SK-N-SH (cell line): ENCODE measurements at regions not wholly inside any gene's neighbourhood (a gene's known extent, or its start where the extent isn't known, plus 50 kb on each side); places are given as distances from the start of the nearest gene placed in this dataset.

Experiments
- CTCF ChIA-PET: fragments of 300-600, 350-600 bp; formaldehyde crosslinking; extraction: SDS; loops from one replicate; lab custom pipeline; 2021; lab: Yijun Ruan, JAX
- POLR2A ChIA-PET: fragments of 350-600 bp; sonication (Branson Sonifier 250); formaldehyde crosslinking; extraction: SDS; loops from one replicate; lab custom pipeline; 2020; ENCODE audit warnings: antibody characterized with exemption, inconsistent platforms; lab: Yijun Ruan, JAX
- DNase-seq: peaks from one replicate; pipeline ENCODE4 v3.0.0; 2012
- H2AFZ ChIP-seq: fragments of 200-600 bp; sonication (generic); 2 replicates; pipeline ENCODE4 v1.8.1; 2016; ENCODE audit warnings: antibody characterized with exemption, mild to moderate bottlenecking, low read depth
- H3F3A ChIP-seq: fragments of 200-600 bp; sonication (generic); replicated peaks from 2 replicates; pipeline ENCODE3; 2016; ENCODE audit warnings: antibody characterized with exemption, mild to moderate bottlenecking; ENCODE audit not compliant: insufficient read depth
- H3K27ac ChIP-seq, 2 experiments: fragments of 200-500 bp in 1 of 2; fragments of 200-600 bp in 1 of 2; sonication (Bioruptor generic) in 1 of 2; sonication (generic), shearing (Covaris generic) in 1 of 2; 2 replicates each; pipeline versions ENCODE4 v1.5.1 to v1.6.1; 2014 to 2016; ENCODE audit warnings: low read depth in 2 of 2, inconsistent platforms in 1 of 2, low read length in 1 of 2, mild to moderate bottlenecking in 1 of 2, mixed read lengths in 1 of 2
- H3K27me3 ChIP-seq: fragments of 200-600 bp; sonication (generic), shearing (Covaris generic); 2 replicates; pipeline ENCODE4 v1.6.1; 2016; ENCODE audit warnings: mixed run types; ENCODE audit not compliant: insufficient read depth
- H3K36me3 ChIP-seq, 2 experiments: fragments of 200-500 bp in 1 of 2; fragments of 200-600 bp in 1 of 2; sonication (Bioruptor generic) in 1 of 2; sonication (generic) in 1 of 2; replicated peaks in 1 of 2; 2 replicates each; pipeline versions ENCODE3 to v1.5.1; 2014 to 2016; ENCODE audit warnings: low read length in 1 of 2, mild to moderate bottlenecking in 1 of 2; ENCODE audit not compliant: insufficient read depth in 2 of 2, control insufficient read depth in 1 of 2
- H3K4me1 ChIP-seq, 2 experiments: fragments of 200-500 bp in 1 of 2; fragments of 200-600 bp in 1 of 2; sonication (Bioruptor generic) in 1 of 2; sonication (generic), shearing (Covaris generic) in 1 of 2; 2 replicates each; pipeline versions ENCODE4 v1.5.1 to v1.6.1; 2014 to 2016; ENCODE audit warnings: low read depth in 1 of 2, low read length in 1 of 2, mixed run types in 1 of 2; ENCODE audit not compliant: insufficient read depth in 2 of 2, control insufficient read depth in 1 of 2
- H3K4me2 ChIP-seq: fragments of 200-600 bp; sonication (generic), shearing (Covaris generic); 2 replicates; pipeline ENCODE4 v1.6.1; 2017; ENCODE audit warnings: mixed run types
- H3K4me3 ChIP-seq, 2 experiments: fragments of 200-500 bp in 1 of 2; fragments of 200-600 bp in 1 of 2; sonication (Bioruptor generic) in 1 of 2; sonication (generic), shearing (Covaris generic) in 1 of 2; 2 replicates each; pipeline versions ENCODE4 v1.5.1 to v1.8.1; 2014 to 2016; ENCODE audit warnings: low read depth in 2 of 2, inconsistent platforms in 1 of 2, low read length in 1 of 2, mild to moderate bottlenecking in 1 of 2, mixed read lengths in 1 of 2, moderate library complexity in 1 of 2
- H3K79me2 ChIP-seq: fragments of 200-600 bp; sonication (generic); 2 replicates; pipeline ENCODE4 v1.8.1; 2017; ENCODE audit warnings: mild to moderate bottlenecking; ENCODE audit not compliant: insufficient read depth
- H3K9ac ChIP-seq: fragments of 200-600 bp; sonication (generic); 2 replicates; pipeline ENCODE4 v1.6.1; 2017; ENCODE audit warnings: mixed run types
- H3K9me2 ChIP-seq: fragments of 200-600 bp; sonication (generic); 2 replicates; pipeline ENCODE4 v1.6.1; 2017; ENCODE audit warnings: mixed run types
- H3K9me3 ChIP-seq: fragments of 200-600 bp; sonication (generic); 2 replicates; pipeline ENCODE4 v1.6.1; 2017; ENCODE audit warnings: mixed run types, mild to moderate bottlenecking, moderate library complexity
- H4K20me1 ChIP-seq: fragments of 200-600 bp; sonication (generic); 2 replicates; pipeline ENCODE4 v1.6.1; 2017; ENCODE audit warnings: mild to moderate bottlenecking, mixed run types; ENCODE audit not compliant: insufficient read depth
- CHD2 ChIP-seq: fragments of 150-350 bp; IDR thresholded peaks from 2 replicates; pipeline ENCODE4 v1.6.1; 2018; ENCODE audit warnings: low read length; ENCODE audit not compliant: partially characterized antibody
- ELF1 ChIP-seq: IDR thresholded peaks from 2 replicates; pipeline ENCODE4 v1.4.0; 2012
- EZH2phosphoT487 ChIP-seq: fragments of 200-600 bp; sonication (generic); IDR thresholded peaks from 2 replicates; pipeline ENCODE4 v1.6.1; 2017; ENCODE audit warnings: low read depth, mixed run types, mild to moderate bottlenecking, antibody characterized with exemption, moderate library complexity, borderline replicate concordance
- FOXM1 ChIP-seq: IDR thresholded peaks from 2 replicates; pipeline ENCODE4 v1.4.0; 2012; ENCODE audit warnings: low read depth, mild to moderate bottlenecking
- MEF2A ChIP-seq: IDR thresholded peaks from 2 replicates; pipeline ENCODE4 v1.4.0; 2012; ENCODE audit warnings: low read depth, borderline replicate concordance
- MXI1 ChIP-seq: IDR thresholded peaks from 2 replicates; pipeline ENCODE4 v1.6.1; 2012; ENCODE audit warnings: mild to moderate bottlenecking, low read depth, low read length, improper control_type of control experiment
- NFIC ChIP-seq: IDR thresholded peaks from 2 replicates; pipeline ENCODE4 v1.4.0; 2012; ENCODE audit warnings: borderline replicate concordance
- RAD21 ChIP-seq: IDR thresholded peaks from 2 replicates; pipeline ENCODE4 v1.6.1; 2012; ENCODE audit warnings: mild to moderate bottlenecking, low read length
- RCOR1 ChIP-seq: fragments of 150-350 bp; IDR thresholded peaks from 2 replicates; pipeline ENCODE4 v1.6.1; 2017; ENCODE audit warnings: antibody characterized with exemption, low read length
- REST ChIP-seq: IDR thresholded peaks from 2 replicates; pipeline ENCODE4 v1.6.1; 2012; ENCODE audit warnings: mild to moderate bottlenecking, low read depth, low read length, moderate library complexity
- SIN3A ChIP-seq: IDR thresholded peaks from 2 replicates; pipeline ENCODE4 v1.6.1; 2012; ENCODE audit warnings: low read depth, mild to moderate bottlenecking, low read length, moderate library complexity, borderline replicate concordance
- SMC3 ChIP-seq: IDR thresholded peaks from 2 replicates; pipeline ENCODE4 v1.6.1; 2012; ENCODE audit warnings: low read depth, low read length, improper control_type of control experiment
- TAF1 ChIP-seq: IDR thresholded peaks from 2 replicates; pipeline ENCODE4 v1.6.1; 2012; ENCODE audit warnings: low read depth, mild to moderate bottlenecking, low read length, moderate library complexity, borderline replicate concordance
- TEAD4 ChIP-seq: IDR thresholded peaks from 2 replicates; pipeline ENCODE4 v1.4.0; 2012; ENCODE audit warnings: mild to moderate bottlenecking, borderline replicate concordance; ENCODE audit not compliant: insufficient read depth
- YY1 ChIP-seq: IDR thresholded peaks from 2 replicates; pipeline ENCODE4 v1.4.0; 2012; ENCODE audit warnings: low read depth, mild to moderate bottlenecking
- WGBS: methylation state at CpG from one replicate; pipeline ENCODE4 v1.1.6; 2017; ENCODE audit warnings: low lambda C conversion rate; 5-methylcytosine and 5-hydroxymethylcytosine counted together
- TF ChIP-seq, protein P1 (sequence below): fragments of 150-350 bp; IDR thresholded peaks from 2 replicates; pipeline ENCODE4 v1.6.1; 2016; ENCODE audit warnings: mild to moderate bottlenecking, low read depth, low read length
- TF ChIP-seq, protein P2 (sequence below): fragments of 200-600 bp; sonication (generic); IDR thresholded peaks from 2 replicates; pipeline ENCODE4 v1.6.1; 2017; ENCODE audit warnings: antibody characterized with exemption, mild to moderate bottlenecking, moderate library complexity
- TF ChIP-seq, protein P3 (sequence below): IDR thresholded peaks from 2 replicates; pipeline ENCODE4 v1.4.0; 2012; ENCODE audit warnings: low read depth
- TF ChIP-seq, protein P4 (sequence below): IDR thresholded peaks from 2 replicates; pipeline ENCODE4; 2012

DNA sequence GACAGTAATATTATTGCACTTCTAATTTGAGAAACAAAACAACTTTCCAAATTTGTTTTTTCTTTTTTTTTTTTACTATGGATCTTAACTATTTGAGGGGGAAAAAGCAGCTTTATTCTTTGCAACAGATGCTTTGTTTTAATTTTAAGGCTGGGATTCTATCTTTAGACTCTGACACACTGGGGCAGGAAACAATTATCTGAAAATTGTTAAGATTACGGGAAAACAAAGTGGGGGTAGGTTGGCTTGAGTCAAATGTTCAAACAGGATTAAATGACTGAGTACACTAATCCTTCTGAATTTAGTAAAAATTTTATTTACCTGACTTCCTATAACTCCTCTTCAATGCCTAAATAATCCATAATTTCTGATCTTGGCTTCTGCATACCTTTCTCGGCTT is 543.2 kb downstream of the SLITRK6 start:
- POLR2A ChIA-PET: no interaction called here

DNA sequence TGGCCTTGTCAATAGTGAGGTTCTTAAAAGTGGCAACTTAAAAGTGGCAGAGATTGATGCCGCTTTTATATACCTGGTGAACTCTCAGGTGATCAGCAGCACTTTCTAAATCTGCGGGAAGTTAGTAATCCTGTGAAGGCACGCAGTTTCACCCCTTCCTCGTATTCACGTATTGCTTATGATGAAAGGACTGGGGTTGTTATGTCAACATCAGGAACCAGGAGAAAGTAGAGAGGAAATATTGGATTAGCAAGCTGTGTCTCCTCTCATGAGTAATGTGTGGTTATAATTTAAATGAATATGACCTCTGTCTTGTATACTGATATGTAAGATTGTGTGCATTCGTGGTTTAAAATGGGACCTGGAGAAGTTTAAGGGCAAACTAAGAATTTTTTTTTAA is 544.6 kb downstream of the SLITRK6 start:
- no peak for TF ChIP-seq CHD2
- no peak for TF ChIP-seq FOXM1
- no peak for TF ChIP-seq RCOR1
- TF ChIP-seq MEF2A: no peak
- TF ChIP-seq SIN3A: no peak
- TF ChIP-seq, protein P1, sequence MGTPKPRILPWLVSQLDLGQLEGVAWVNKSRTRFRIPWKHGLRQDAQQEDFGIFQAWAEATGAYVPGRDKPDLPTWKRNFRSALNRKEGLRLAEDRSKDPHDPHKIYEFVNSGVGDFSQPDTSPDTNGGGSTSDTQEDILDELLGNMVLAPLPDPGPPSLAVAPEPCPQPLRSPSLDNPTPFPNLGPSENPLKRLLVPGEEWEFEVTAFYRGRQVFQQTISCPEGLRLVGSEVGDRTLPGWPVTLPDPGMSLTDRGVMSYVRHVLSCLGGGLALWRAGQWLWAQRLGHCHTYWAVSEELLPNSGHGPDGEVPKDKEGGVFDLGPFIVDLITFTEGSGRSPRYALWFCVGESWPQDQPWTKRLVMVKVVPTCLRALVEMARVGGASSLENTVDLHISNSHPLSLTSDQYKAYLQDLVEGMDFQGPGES: no peak
- TF ChIP-seq, protein P2, sequence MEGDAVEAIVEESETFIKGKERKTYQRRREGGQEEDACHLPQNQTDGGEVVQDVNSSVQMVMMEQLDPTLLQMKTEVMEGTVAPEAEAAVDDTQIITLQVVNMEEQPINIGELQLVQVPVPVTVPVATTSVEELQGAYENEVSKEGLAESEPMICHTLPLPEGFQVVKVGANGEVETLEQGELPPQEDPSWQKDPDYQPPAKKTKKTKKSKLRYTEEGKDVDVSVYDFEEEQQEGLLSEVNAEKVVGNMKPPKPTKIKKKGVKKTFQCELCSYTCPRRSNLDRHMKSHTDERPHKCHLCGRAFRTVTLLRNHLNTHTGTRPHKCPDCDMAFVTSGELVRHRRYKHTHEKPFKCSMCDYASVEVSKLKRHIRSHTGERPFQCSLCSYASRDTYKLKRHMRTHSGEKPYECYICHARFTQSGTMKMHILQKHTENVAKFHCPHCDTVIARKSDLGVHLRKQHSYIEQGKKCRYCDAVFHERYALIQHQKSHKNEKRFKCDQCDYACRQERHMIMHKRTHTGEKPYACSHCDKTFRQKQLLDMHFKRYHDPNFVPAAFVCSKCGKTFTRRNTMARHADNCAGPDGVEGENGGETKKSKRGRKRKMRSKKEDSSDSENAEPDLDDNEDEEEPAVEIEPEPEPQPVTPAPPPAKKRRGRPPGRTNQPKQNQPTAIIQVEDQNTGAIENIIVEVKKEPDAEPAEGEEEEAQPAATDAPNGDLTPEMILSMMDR: no peak
- TF ChIP-seq, protein P3, sequence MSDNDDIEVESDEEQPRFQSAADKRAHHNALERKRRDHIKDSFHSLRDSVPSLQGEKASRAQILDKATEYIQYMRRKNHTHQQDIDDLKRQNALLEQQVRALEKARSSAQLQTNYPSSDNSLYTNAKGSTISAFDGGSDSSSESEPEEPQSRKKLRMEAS: no peak
- no peak for TF ChIP-seq YY1
- TF ChIP-seq EZH2phosphoT487: no peak
- no peak for TF ChIP-seq NFIC
- TF ChIP-seq, protein P4, sequence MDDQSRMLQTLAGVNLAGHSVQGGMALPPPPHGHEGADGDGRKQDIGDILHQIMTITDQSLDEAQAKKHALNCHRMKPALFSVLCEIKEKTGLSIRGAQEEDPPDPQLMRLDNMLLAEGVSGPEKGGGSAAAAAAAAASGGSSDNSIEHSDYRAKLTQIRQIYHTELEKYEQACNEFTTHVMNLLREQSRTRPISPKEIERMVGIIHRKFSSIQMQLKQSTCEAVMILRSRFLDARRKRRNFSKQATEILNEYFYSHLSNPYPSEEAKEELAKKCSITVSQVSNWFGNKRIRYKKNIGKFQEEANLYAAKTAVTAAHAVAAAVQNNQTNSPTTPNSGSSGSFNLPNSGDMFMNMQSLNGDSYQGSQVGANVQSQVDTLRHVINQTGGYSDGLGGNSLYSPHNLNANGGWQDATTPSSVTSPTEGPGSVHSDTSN: no peak
- TF ChIP-seq ELF1: no peak
- no peak for TF ChIP-seq MXI1
- no peak for TF ChIP-seq RAD21
- TF ChIP-seq TEAD4: no peak
- TF ChIP-seq REST: no peak
- WGBS: 80% methylated on average over 6 of the region's 6 CpGs
- ChIA-PET POLR2A (no interaction called here), CTCF (no interaction called here)
- no peak for DNase-seq
- H3K9ac ChIP-seq: no peak overlapping the region
- H3K4me3 ChIP-seq: no peak overlapping the region
- H3K79me2 ChIP-seq: no peaks in the 10 kb centered on the region
- no peak overlapping the region for H3K4me2 ChIP-seq
- H3K36me3 ChIP-seq: no peaks in the 10 kb centered on the region
- no peaks in the 10 kb centered on the region for H3F3A ChIP-seq
- no peaks in the 10 kb centered on the region for H3K9me2 ChIP-seq
- H4K20me1 ChIP-seq: no peaks in the 10 kb centered on the region
- H3K27me3 ChIP-seq: no peaks in the 10 kb centered on the region
- H3K27ac ChIP-seq: no peak overlapping the region
- no peaks in the 10 kb centered on the region for H3K9me3 ChIP-seq
- peaks cover 0 to 8% of the 10 kb centered on the region in 2 experiments; a peak in 2 of 4 replicates for H3K4me1 ChIP-seq
- H2AFZ ChIP-seq: no peak overlapping the region

More for the DNA sequence above, 543.2 kb downstream of the SLITRK6 start:
- Histone ChIP-seq H3K4me1 (peaks cover 0 to 8% of the 10 kb centered on the region in 2 experiments; a peak in 2 of 4 replicates), H3K4me2 (no peak overlapping the region)
- no peak for TF ChIP-seq SMC3
- no peak for TF ChIP-seq TAF1
- TF ChIP-seq, all 33 proteins: peak for 0
- Histone ChIP-seq H3F3A (no peaks in the 10 kb centered on the region), H3K36me3 (no peaks in the 10 kb centered on the region), H3K9me3 (no peaks in the 10 kb centered on the region), H3K4me3 (no peak overlapping the region), H3K9me2 (no peaks in the 10 kb centered on the region), H2AFZ (no peak overlapping the region), H3K79me2 (no peaks in the 10 kb centered on the region), H4K20me1 (no peaks in the 10 kb centered on the region), H3K27me3 (no peaks in the 10 kb centered on the region), H3K27ac (peak overlapping the region in 1 of 2 experiments; percentile 58; a peak in 1 of 4 replicates), H3K9ac (no peak overlapping the region)
- 82% methylated on average over 2 of the region's 2 CpGs for WGBS
- CTCF ChIA-PET: no interaction called here
- no peak for DNase-seq
